Liver (tissue), 8 donors: ENCODE measurements at regions not wholly inside any gene's neighbourhood (a gene's known extent, or its start where the extent isn't known, plus 50 kb on each side); places are given as distances from the start of the nearest gene placed in this dataset.
"Not testable (repeated sequence)": the region's sequence is repeated elsewhere in the genome, so short reads cannot be mapped to it uniquely, and the experiment has no call there.

ENCODE experiments used
- DNase-seq: peaks from one replicate; pipeline ENCODE4 v3.0.0-alpha.2; 2017; ENCODE audit warnings: low spot score
- H3K27ac ChIP-seq, 2 donors: one replicate each; pipeline ENCODE4 v1.7.0; 2013; ENCODE audit warnings: inconsistent platforms in 2 of 2, low read length in 2 of 2, control low read depth in 1 of 2, low read depth in 1 of 2, mild to moderate bottlenecking in 1 of 2
- H3K27me3 ChIP-seq, 4 donors: one replicate each; pipeline versions ENCODE4 v1.6.1 to v1.7.0; 2013; ENCODE audit warnings: low read length in 3 of 4, inconsistent platforms in 1 of 4, mild to moderate bottlenecking in 1 of 4, moderate library complexity in 1 of 4; ENCODE audit not compliant: control insufficient read depth in 4 of 4, insufficient read depth in 4 of 4
- H3K36me3 ChIP-seq, 4 donors: one replicate each; pipeline versions ENCODE4 v1.6.1 to v1.7.0; 2013; ENCODE audit warnings: low read length in 3 of 4, mild to moderate bottlenecking in 3 of 4, low read depth in 1 of 4, moderate library complexity in 1 of 4; ENCODE audit not compliant: control insufficient read depth in 4 of 4, insufficient read depth in 3 of 4
- H3K4me1 ChIP-seq, 4 donors: one replicate each; pipeline versions ENCODE4 v1.6.1 to v1.7.0; 2013; ENCODE audit warnings: low read length in 3 of 4, mild to moderate bottlenecking in 3 of 4, moderate library complexity in 1 of 4; ENCODE audit not compliant: control insufficient read depth in 4 of 4, insufficient read depth in 4 of 4
- H3K4me3 ChIP-seq, 3 donors: one replicate each; pipeline versions ENCODE4 v1.6.1 to v1.7.0; 2013; ENCODE audit warnings: low read length in 3 of 3, control low read depth in 1 of 3, low read depth in 1 of 3, mild to moderate bottlenecking in 1 of 3
- H3K9ac ChIP-seq, 2 donors: one replicate each; pipeline ENCODE4 v1.7.0; 2013; ENCODE audit warnings: low read length in 2 of 2, mild to moderate bottlenecking in 2 of 2, moderate library complexity in 2 of 2, control low read depth in 1 of 2, low read depth in 1 of 2
- H3K9me3 ChIP-seq, 4 donors: one replicate each; pipeline versions ENCODE4 v1.6.1 to v1.7.0; 2013; ENCODE audit warnings: low read length in 3 of 4; ENCODE audit not compliant: control insufficient read depth in 4 of 4
- CTCF ChIP-seq: fragments of 150-350 bp; IDR thresholded peaks from 2 replicates; pipeline ENCODE4 v1.5.1; 2017; ENCODE audit warnings: improper control_type of control experiment, low read depth, low read length; ENCODE audit not compliant: missing input control
- EGR1 ChIP-seq, 2 donors: IDR thresholded peaks; 2 replicates each; pipeline ENCODE4 v1.6.1; 2016 to 2018; ENCODE audit warnings: antibody characterized with exemption in 2 of 2, low read depth in 2 of 2
- FOXA1 ChIP-seq: IDR thresholded peaks from 2 replicates; pipeline ENCODE4 v1.6.1; 2016; ENCODE audit warnings: antibody characterized with exemption
- FOXA2 ChIP-seq: IDR thresholded peaks from 2 replicates; pipeline ENCODE4 v1.6.1; 2016; ENCODE audit warnings: antibody characterized with exemption
- GABPA ChIP-seq, 2 donors: IDR thresholded peaks in 1 of 2; conservative IDR thresholded peaks in 1 of 2; 2 replicates each; pipeline ENCODE4 v1.6.1; 2016; ENCODE audit warnings: antibody characterized with exemption in 2 of 2, mild to moderate bottlenecking in 1 of 2, moderate library complexity in 1 of 2
- HNF4A ChIP-seq, 2 donors: conservative IDR thresholded peaks; 2 replicates each; pipeline ENCODE4 v1.6.1; 2016; ENCODE audit warnings: antibody characterized with exemption in 2 of 2, mild to moderate bottlenecking in 2 of 2
- HNF4G ChIP-seq: IDR thresholded peaks from 2 replicates; pipeline ENCODE4 v1.6.1; 2016; ENCODE audit warnings: antibody characterized with exemption
- JUND ChIP-seq, 2 donors: IDR thresholded peaks; 2 replicates each; pipeline ENCODE4 v1.6.1; 2016; ENCODE audit warnings: antibody characterized with exemption in 2 of 2
- MAX ChIP-seq: IDR thresholded peaks from 2 replicates; pipeline ENCODE4 v1.6.1; 2016; ENCODE audit warnings: antibody characterized with exemption
- NR2F2 ChIP-seq: IDR thresholded peaks from 2 replicates; pipeline ENCODE4 v1.6.1; 2016; ENCODE audit warnings: antibody characterized with exemption
- RAD21 ChIP-seq, 2 donors: IDR thresholded peaks; 2 replicates each; pipeline ENCODE4 v1.6.1; 2016; ENCODE audit warnings: antibody characterized with exemption in 2 of 2, mild to moderate bottlenecking in 2 of 2
- RXRA ChIP-seq, 2 donors: IDR thresholded peaks; 2 replicates each; pipeline ENCODE4 v1.6.1; 2017 to 2018; ENCODE audit warnings: antibody characterized with exemption in 2 of 2, mild to moderate bottlenecking in 1 of 2
- SP1 ChIP-seq: IDR thresholded peaks from 2 replicates; pipeline ENCODE4 v1.6.1; 2018; ENCODE audit warnings: antibody characterized with exemption, mild to moderate bottlenecking
- TAF1 ChIP-seq: conservative IDR thresholded peaks from 2 replicates; pipeline ENCODE4 v1.6.1; 2016; ENCODE audit warnings: antibody characterized with exemption, mild to moderate bottlenecking
- YY1 ChIP-seq: IDR thresholded peaks from 2 replicates; pipeline ENCODE4 v1.6.1; 2016; ENCODE audit warnings: antibody characterized with exemption, mild to moderate bottlenecking
- ZBTB33 ChIP-seq: IDR thresholded peaks from 2 replicates; pipeline ENCODE4 v1.6.1; 2016; ENCODE audit warnings: antibody characterized with exemption
- WGBS: extraction: QIAGEN DNeasy Blood & Tissue Kit; methylation state at CpG from one replicate; pipeline ENCODE4 v1.1.7; 2013; 5-methylcytosine and 5-hydroxymethylcytosine counted together
- TF ChIP-seq, protein P1 (sequence below): IDR thresholded peaks from 2 replicates; pipeline ENCODE4 v1.6.1; 2016; ENCODE audit warnings: antibody characterized with exemption, mild to moderate bottlenecking
- TF ChIP-seq, protein P2 (sequence below): IDR thresholded peaks from 2 replicates; pipeline ENCODE4 v1.6.1; 2016; ENCODE audit warnings: antibody characterized with exemption
- donor health status: healthy.
- donor health status: healthy.
- donor health status: healthy.
- donor health status: healthy.
- donor health status: healthy.

GRCh38 chr4:115537387-115537786 is 424.0 kb upstream of the NDST4 start:
- H3K4me3 ChIP-seq = no peak overlapping the region
- H3K9me3 ChIP-seq = no peaks in the 10 kb centered on the region

GRCh38 chr4:115529126-115529525 is 415.7 kb upstream of the NDST4 start:
- Histone ChIP-seq H3K27ac (no peak overlapping the region), H3K27me3 (no peaks in the 10 kb centered on the region), H3K36me3 (no peaks in the 10 kb centered on the region), H3K4me3 (no peak overlapping the region), H3K4me1 (no peaks in the 10 kb centered on the region), H3K9ac (no peak overlapping the region), H3K9me3 (no peaks in the 10 kb centered on the region)
- TF ChIP-seq HNF4A (conservative IDR thresholded peaks at IDR 0.05) (no peak), EGR1 (IDR thresholded peaks at IDR 0.05; ENCODE audit: low read depth in 2 of 2) (no peak), FOXA1 (no peak), FOXA2 (no peak), CTCF (no peak), GABPA (IDR thresholded peaks at IDR 0.05 in 1 of 2, conservative IDR thresholded peaks at IDR 0.05 in 1 of 2) (no peak), TAF1 (no peak), NR2F2 (no peak), RXRA (IDR thresholded peaks at IDR 0.05) (no peak), YY1 (no peak), HNF4G (no peak), JUND (IDR thresholded peaks at IDR 0.05) (no peak), MAX (no peak), RAD21 (IDR thresholded peaks at IDR 0.05) (no peak), ZBTB33 (no peak), SP1 (no peak)
- TF ChIP-seq, protein P1, sequence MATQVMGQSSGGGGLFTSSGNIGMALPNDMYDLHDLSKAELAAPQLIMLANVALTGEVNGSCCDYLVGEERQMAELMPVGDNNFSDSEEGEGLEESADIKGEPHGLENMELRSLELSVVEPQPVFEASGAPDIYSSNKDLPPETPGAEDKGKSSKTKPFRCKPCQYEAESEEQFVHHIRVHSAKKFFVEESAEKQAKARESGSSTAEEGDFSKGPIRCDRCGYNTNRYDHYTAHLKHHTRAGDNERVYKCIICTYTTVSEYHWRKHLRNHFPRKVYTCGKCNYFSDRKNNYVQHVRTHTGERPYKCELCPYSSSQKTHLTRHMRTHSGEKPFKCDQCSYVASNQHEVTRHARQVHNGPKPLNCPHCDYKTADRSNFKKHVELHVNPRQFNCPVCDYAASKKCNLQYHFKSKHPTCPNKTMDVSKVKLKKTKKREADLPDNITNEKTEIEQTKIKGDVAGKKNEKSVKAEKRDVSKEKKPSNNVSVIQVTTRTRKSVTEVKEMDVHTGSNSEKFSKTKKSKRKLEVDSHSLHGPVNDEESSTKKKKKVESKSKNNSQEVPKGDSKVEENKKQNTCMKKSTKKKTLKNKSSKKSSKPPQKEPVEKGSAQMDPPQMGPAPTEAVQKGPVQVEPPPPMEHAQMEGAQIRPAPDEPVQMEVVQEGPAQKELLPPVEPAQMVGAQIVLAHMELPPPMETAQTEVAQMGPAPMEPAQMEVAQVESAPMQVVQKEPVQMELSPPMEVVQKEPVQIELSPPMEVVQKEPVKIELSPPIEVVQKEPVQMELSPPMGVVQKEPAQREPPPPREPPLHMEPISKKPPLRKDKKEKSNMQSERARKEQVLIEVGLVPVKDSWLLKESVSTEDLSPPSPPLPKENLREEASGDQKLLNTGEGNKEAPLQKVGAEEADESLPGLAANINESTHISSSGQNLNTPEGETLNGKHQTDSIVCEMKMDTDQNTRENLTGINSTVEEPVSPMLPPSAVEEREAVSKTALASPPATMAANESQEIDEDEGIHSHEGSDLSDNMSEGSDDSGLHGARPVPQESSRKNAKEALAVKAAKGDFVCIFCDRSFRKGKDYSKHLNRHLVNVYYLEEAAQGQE = no peak
- TF ChIP-seq, protein P2, sequence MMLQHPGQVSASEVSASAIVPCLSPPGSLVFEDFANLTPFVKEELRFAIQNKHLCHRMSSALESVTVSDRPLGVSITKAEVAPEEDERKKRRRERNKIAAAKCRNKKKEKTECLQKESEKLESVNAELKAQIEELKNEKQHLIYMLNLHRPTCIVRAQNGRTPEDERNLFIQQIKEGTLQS = no peak
- 74% methylated on average over 1 of the region's 1 CpG for WGBS
- no peak for DNase-seq

More at GRCh38 chr4:115537387-115537786, 424.0 kb upstream of the NDST4 start:
- H3K9ac ChIP-seq = no peak overlapping the region
- no peaks in the 10 kb centered on the region for H3K27me3 ChIP-seq
- H3K4me1 ChIP-seq = no peaks in the 10 kb centered on the region
- no peak for DNase-seq
- H3K27ac ChIP-seq = no peak overlapping the region
- 70% methylated on average over 2 of the region's 2 CpGs for WGBS
- no peaks in the 10 kb centered on the region for H3K36me3 ChIP-seq
- TF ChIP-seq RAD21 (IDR thresholded peaks at IDR 0.05) (peak in 1 of 2 donors; percentile 18), ZBTB33 (no peak)

DNA sequence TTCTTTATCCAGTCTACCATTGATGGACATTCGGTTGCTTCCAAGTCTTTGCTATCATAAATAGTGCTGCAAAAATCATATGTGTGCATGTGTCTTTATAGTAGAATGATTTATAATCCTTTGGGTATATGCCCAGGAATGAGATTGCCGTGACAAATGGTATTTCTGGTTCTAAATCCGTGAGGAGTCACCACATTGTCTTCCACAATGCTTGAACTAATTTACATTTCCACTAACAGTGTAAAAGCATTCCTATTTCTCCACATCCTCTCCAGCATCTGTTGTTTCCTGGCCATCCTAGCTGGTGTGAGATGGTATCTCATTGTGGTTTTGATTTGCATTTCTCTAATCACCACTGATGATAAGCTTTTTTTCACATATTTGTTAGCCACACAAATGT is 406.1 kb upstream of the NDST4 start:
- H3K36me3 ChIP-seq, H3K27ac ChIP-seq, H3K4me1 ChIP-seq, DNase-seq, H3K9me3 ChIP-seq, H3K4me3 ChIP-seq, H3K27me3 ChIP-seq, H3K9ac ChIP-seq: not testable (repeated sequence)
- WGBS = 67% methylated on average over 3 of the region's 3 CpGs
